Activated B cell treated with CpG ODN at 0.5 μM for 24 hours (primary cell): ENCODE measurements at regions not wholly inside any gene's neighbourhood (a gene's known extent, or its start where the extent isn't known, plus 50 kb on each side); places are given as distances from the start of the nearest gene placed in this dataset.

Source experiments
- ATAC-seq: fragments of 200-7000 bp; cut with Tn5 transposase; one replicate; pipeline ENCODE4 v1.10.0; 2021; ENCODE audit warnings: low read depth, mild to moderate bottlenecking, moderate library complexity
- CTCF ChIA-PET: fragments of 350-600 bp; sonication (Branson Sonifier 250); formaldehyde crosslinking; loops from one replicate; lab custom pipeline; 2021; ENCODE audit warnings: antibody characterized with exemption; lab: Charles Lee
- POLR2A ChIA-PET: fragments of 350-600 bp; sonication (Branson Sonifier 250); formaldehyde crosslinking; loops from one replicate; lab custom pipeline; 2021; ENCODE audit warnings: antibody characterized with exemption; lab: Charles Lee
- DNase-seq: peaks from one replicate; pipeline ENCODE4 v3.0.0; 2022
- H3K27ac Mint-ChIP-seq: one replicate; pipeline ENCODE4 v1.8.0; 2020; ENCODE audit warnings: mixed read lengths
- H3K27me3 Mint-ChIP-seq: one replicate; pipeline ENCODE4 v1.8.0; 2021; ENCODE audit warnings: mixed read lengths
- H3K36me3 Mint-ChIP-seq: one replicate; pipeline ENCODE4 v1.8.0; 2021; ENCODE audit warnings: low read depth, mixed read lengths
- H3K4me1 Mint-ChIP-seq: one replicate; pipeline ENCODE4 v1.8.0; 2021; ENCODE audit warnings: mixed read lengths
- H3K4me3 Mint-ChIP-seq: one replicate; pipeline ENCODE4 v1.8.0; 2020; ENCODE audit warnings: mild to moderate bottlenecking, mixed read lengths
- H3K9me3 Mint-ChIP-seq: one replicate; pipeline ENCODE4 v1.8.0; 2020; ENCODE audit warnings: mixed read lengths
- CTCF ChIP-seq: fragments of 200-600 bp; IDR thresholded peaks from one replicate; pipeline ENCODE4 v1.8.0; 2022; ENCODE audit warnings: antibody characterized with exemption, mild to moderate bottlenecking
- intact Hi-C: fragments of 100-400 bp; cut with micrococcal nuclease; formaldehyde crosslinking; loops from one replicate; pipeline ENCODE4 v1.15.1; 2024

DNA sequence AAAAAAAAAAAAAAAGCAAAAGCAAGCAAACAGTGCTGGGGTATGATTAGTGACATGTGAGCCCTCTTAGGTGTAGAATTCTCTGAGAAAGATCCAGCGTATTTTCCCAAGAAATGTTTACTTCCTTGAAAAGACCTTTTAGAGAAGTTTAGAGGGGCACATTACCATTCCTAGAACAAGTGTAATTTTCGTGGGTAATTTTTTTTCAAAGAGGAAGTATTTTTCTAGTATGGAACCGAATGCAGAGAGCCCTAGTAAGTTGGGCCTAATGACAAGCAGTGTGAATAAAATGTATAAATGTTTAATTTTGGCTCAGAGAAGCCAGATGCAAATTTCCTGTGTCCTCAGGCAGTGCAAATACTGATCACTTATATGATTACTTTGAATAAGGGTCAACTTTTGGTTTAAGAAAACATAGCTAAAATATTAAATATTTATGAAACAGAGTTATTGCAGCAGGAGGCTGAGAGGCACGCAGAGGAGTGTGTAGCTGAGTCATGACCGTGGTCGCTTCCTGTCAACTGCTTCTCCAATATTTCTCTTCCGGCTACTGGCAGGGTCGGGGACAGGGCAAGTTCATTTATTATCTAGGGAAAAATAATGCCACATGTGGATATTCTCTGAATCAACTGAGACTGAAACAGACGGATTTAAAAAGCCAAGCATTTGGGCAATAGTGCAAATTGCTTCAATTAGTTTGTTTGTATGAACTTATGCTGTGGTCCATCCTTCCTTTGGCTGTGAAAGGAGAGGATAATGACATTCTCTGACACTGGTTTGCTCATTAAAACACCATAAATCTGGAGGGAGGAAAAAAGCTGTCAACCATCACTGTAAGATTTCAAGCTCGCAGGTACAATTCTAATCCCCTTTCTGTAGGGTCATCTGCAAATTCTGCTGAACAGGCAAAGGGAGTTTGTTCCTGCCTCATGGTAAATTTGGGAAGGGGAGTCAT, 495.2 kb downstream of the GLRX3 start:
- intact Hi-C loops, result no loop called here
- H3K9me3 Mint-ChIP-seq, result peaks cover 1% of the 10 kb centered on the region
- H3K4me3 Mint-ChIP-seq, result no peak overlapping the region
- POLR2A ChIA-PET, result no interaction called here
- no peak overlapping the region for H3K27ac Mint-ChIP-seq
- no peaks in the 10 kb centered on the region for H3K4me1 Mint-ChIP-seq
- no peak for ATAC-seq
- no peaks in the 10 kb centered on the region for H3K36me3 Mint-ChIP-seq
- H3K27me3 Mint-ChIP-seq, result peaks cover 3% of the 10 kb centered on the region
- no peak for DNase-seq
- TF ChIP-seq CTCF, result no peak
- CTCF ChIA-PET, result no interaction called here

GRCh38 chr10:130634816-130635215, 498.6 kb downstream of the GLRX3 start:
- intact Hi-C loops, result no loop called here
- ATAC-seq, result no peak
- H3K36me3 Mint-ChIP-seq, result no peaks in the 10 kb centered on the region
- no peak overlapping the region for H3K4me3 Mint-ChIP-seq
- ChIA-PET CTCF (no interaction called here), POLR2A (no interaction called here)
- H3K9me3 Mint-ChIP-seq, result peaks cover 1% of the 10 kb centered on the region
- no peak overlapping the region for H3K27ac Mint-ChIP-seq
- DNase-seq, result no peak
- H3K4me1 Mint-ChIP-seq, result no peaks in the 10 kb centered on the region
- peaks cover 6% of the 10 kb centered on the region for H3K27me3 Mint-ChIP-seq
- TF ChIP-seq CTCF, result no peak

GRCh38 chr10:130635528-130635927, 499.3 kb downstream of the GLRX3 start:
- DNase-seq (no peak), ATAC-seq (no peak)
- ChIA-PET CTCF (no interaction called here), POLR2A (no interaction called here)
- Mint-ChIP-seq H3K27me3 (peaks cover 6% of the 10 kb centered on the region), H3K27ac (no peak overlapping the region), H3K4me1 (no peaks in the 10 kb centered on the region), H3K4me3 (no peak overlapping the region), H3K36me3 (no peaks in the 10 kb centered on the region), H3K9me3 (peaks cover 1% of the 10 kb centered on the region)
- TF ChIP-seq CTCF, result no peak
- intact Hi-C loops, result no loop called here

DNA sequence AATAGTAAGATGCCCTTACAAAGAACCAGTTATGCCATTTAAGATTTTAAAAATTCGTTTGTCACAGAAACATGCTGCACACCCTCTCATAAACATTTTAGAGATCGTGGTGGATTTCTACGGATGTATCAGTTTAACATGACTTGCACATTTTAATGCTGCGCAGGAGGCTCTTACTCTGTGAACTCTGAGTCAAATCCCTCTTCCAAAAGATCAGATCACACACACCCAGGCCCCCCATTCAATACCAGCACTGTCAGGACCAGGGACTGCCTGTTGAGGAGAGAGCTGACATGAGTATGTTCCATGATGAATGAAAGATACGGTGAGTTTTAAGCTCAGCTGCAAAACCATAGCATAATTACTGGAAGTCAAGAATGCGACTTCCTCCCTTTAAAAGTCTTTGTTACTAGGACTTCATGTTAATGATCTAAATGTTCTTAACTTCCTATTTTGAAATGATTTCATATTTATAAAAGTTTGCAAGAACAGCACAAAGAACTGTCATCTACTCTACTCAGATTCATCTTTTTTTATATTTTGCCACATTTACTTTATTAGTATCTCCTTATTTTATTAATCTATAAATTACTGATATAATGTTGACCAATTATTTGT, 500.2 kb downstream of the GLRX3 start:
- intact Hi-C loops, result no loop called here
- no peak for ATAC-seq
- H3K9me3 Mint-ChIP-seq, result peaks cover 1% of the 10 kb centered on the region

More for the DNA sequence above, 500.2 kb downstream of the GLRX3 start:
- Mint-ChIP-seq H3K27ac (no peak overlapping the region), H3K4me3 (no peak overlapping the region), H3K36me3 (no peaks in the 10 kb centered on the region), H3K27me3 (peaks cover 6% of the 10 kb centered on the region), H3K4me1 (no peaks in the 10 kb centered on the region)
- CTCF ChIA-PET, result no interaction called here
- TF ChIP-seq CTCF, result no peak
- POLR2A ChIA-PET, result no interaction called here
- no peak for DNase-seq
